ENCODE measurements at regions not wholly inside any gene's neighbourhood (a gene's known extent, or its start where the extent isn't known, plus 50 kb on each side); places are given as distances from the start of the nearest gene placed in this dataset.

DNA sequence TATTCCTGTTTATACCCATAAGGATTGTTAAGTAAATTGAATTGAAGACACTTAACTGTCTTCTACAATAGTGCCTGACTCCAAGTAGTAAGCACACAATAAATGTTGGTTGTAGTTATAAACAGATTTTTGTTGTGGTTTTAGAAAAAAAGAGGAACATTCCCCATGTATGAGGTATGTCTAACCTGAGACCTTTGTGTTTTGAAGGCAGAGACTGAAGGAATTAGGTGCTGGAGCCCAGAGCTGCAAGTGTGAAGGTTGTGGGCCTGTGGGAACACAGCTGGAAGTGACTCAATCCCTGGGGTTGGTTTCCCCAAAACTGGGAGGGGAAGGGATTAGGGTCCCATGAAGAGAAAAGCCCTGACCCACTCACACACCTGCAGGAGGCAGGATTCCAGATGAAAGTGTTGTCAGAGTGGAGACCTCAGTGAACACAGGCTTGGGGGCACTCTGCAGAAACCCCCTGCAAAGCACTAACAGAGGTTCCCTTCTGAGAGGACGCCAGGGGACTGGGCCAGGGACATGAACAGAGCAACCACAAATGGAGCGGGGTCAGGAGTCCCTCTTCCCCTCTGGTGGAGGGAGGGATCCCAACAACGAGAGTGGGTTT is 265.1 kb upstream of the KLF14 start:
- Histone ChIP-seq H3K4me2 (ENCODE audit: insufficient read depth, low read length) (no peak overlapping the region), H2AFZ (ENCODE audit: low read depth, low read length) (no peak overlapping the region), H3K79me2 (ENCODE audit: insufficient read depth, low read length) (peaks cover 98% of the 10 kb centered on the region), H3K36me3 (ENCODE audit: insufficient read depth, low read length) (peaks cover 11% of the 10 kb centered on the region; the same call in 1 of the 2 replicates), H4K20me1 (ENCODE audit: insufficient read depth, low read length) (peaks cover 7% of the 10 kb centered on the region; the same call in 1 of the 2 replicates), H3K4me3 (ENCODE audit: low read depth in 1 of 2, low read length in 2 of 2) (no peak overlapping the region), H3K4me1 (ENCODE audit: insufficient read depth, low read length) (peaks cover 53% of the 10 kb centered on the region), H3K27ac (ENCODE audit: low read length) (peak overlapping the region; percentile 57), H3K27me3 (ENCODE audit: insufficient read depth, low read length, poor library complexity) (no peaks in the 10 kb centered on the region), H3K9ac (ENCODE audit: low read depth, low read length) (no peak overlapping the region), H3K9me3 (ENCODE audit: insufficient read depth, low read length, severe bottlenecking) (no peaks in the 10 kb centered on the region)
- no peak for DNase-seq
- TF ChIP-seq CTCF (IDR thresholded peaks at IDR 0.05; ENCODE audit: borderline replicate concordance, extremely low read depth, low read length, poor library complexity, severe bottlenecking): no peak
- no peak for TF ChIP-seq EZH2 (IDR thresholded peaks at IDR 0.05; ENCODE audit: borderline replicate concordance, low read depth, low read length, severe bottlenecking)
- peak; percentile 18; the same call in 1 of the 3 replicates for ATAC-seq (ENCODE audit: insufficient read depth, low read depth)

GRCh38 chr7:130999926-131000325 is 265.9 kb upstream of the KLF14 start:
- peaks cover 6% of the 10 kb centered on the region; the same call in 1 of the 2 replicates for H3K36me3 ChIP-seq (ENCODE audit: insufficient read depth, low read length)
- H3K9ac ChIP-seq (ENCODE audit: low read depth, low read length): no peak overlapping the region
- H2AFZ ChIP-seq (ENCODE audit: low read depth, low read length): no peak overlapping the region
- DNase-seq: no peak
- H3K4me3 ChIP-seq (ENCODE audit: low read depth in 1 of 2, low read length in 2 of 2): no peak overlapping the region
- TF ChIP-seq CTCF (IDR thresholded peaks at IDR 0.05; ENCODE audit: borderline replicate concordance, extremely low read depth, low read length, poor library complexity, severe bottlenecking) (no peak), EZH2 (IDR thresholded peaks at IDR 0.05; ENCODE audit: borderline replicate concordance, low read depth, low read length, severe bottlenecking) (no peak)
- peaks cover 53% of the 10 kb centered on the region for H3K4me1 ChIP-seq (ENCODE audit: insufficient read depth, low read length)
- 0 out of 2 replicates have a peak overlapping the region, but pooled peaks have one; percentile 3 for H3K27ac ChIP-seq (ENCODE audit: low read length)
- no peak for ATAC-seq (ENCODE audit: insufficient read depth, low read depth)
- H3K9me3 ChIP-seq (ENCODE audit: insufficient read depth, low read length, severe bottlenecking): no peaks in the 10 kb centered on the region
- peaks cover 98% of the 10 kb centered on the region for H3K79me2 ChIP-seq (ENCODE audit: insufficient read depth, low read length)
- no peaks in the 10 kb centered on the region for H3K27me3 ChIP-seq (ENCODE audit: insufficient read depth, low read length, poor library complexity)
- H3K4me2 ChIP-seq (ENCODE audit: insufficient read depth, low read length): no peak overlapping the region
- peaks cover 3% of the 10 kb centered on the region; the same call in 1 of the 2 replicates for H4K20me1 ChIP-seq (ENCODE audit: insufficient read depth, low read length)

- Histone ChIP-seq H3K27ac (ENCODE audit: low read length) (no peak overlapping the region), H3K79me2 (ENCODE audit: insufficient read depth, low read length) (peaks cover 98% of the 10 kb centered on the region), H4K20me1 (ENCODE audit: insufficient read depth, low read length) (peaks cover 3% of the 10 kb centered on the region; the same call in 1 of the 2 replicates), H3K27me3 (ENCODE audit: insufficient read depth, low read length, poor library complexity) (no peaks in the 10 kb centered on the region), H3K9me3 (ENCODE audit: insufficient read depth, low read length, severe bottlenecking) (no peaks in the 10 kb centered on the region), H3K4me3 (ENCODE audit: low read depth in 1 of 2, low read length in 2 of 2) (no peak overlapping the region), H3K4me2 (ENCODE audit: insufficient read depth, low read length) (no peak overlapping the region), H3K4me1 (ENCODE audit: insufficient read depth, low read length) (peaks cover 53% of the 10 kb centered on the region), H3K36me3 (ENCODE audit: insufficient read depth, low read length) (peaks cover 10% of the 10 kb centered on the region; the same call in 1 of the 2 replicates), H2AFZ (ENCODE audit: low read depth, low read length) (no peak overlapping the region), H3K9ac (ENCODE audit: low read depth, low read length) (no peak overlapping the region)
- ATAC-seq (ENCODE audit: insufficient read depth, low read depth): no peak
- no peak for DNase-seq
- no peak for TF ChIP-seq EZH2 (IDR thresholded peaks at IDR 0.05; ENCODE audit: borderline replicate concordance, low read depth, low read length, severe bottlenecking)
- no peak for TF ChIP-seq CTCF (IDR thresholded peaks at IDR 0.05; ENCODE audit: borderline replicate concordance, extremely low read depth, low read length, poor library complexity, severe bottlenecking)
Observed at GRCh38 chr7:131000389-131000788, 266.4 kb upstream of the KLF14 start.
